MM.1S (cell line): ENCODE measurements at regions not wholly inside any gene's neighbourhood (a gene's known extent, or its start where the extent isn't known, plus 50 kb on each side); places are given as distances from the start of the nearest gene placed in this dataset.
A peak's percentile ranks its signal among the peaks of the same experiment; 100 is the strongest.

ENCODE experiments used
- DNase-seq: peaks from one replicate; pipeline ENCODE4 v3.0.0-alpha.2; 2015
- H2AFZ ChIP-seq: fragments of 300-600 bp; sonication (generic); 2 replicates; pipeline ENCODE4 v1.6.0; 2016; ENCODE audit warnings: antibody characterized with exemption, low read length
- H3F3A ChIP-seq: fragments of 300-600 bp; sonication (generic); 2 replicates; pipeline ENCODE4 v1.6.1; 2016; ENCODE audit warnings: mild to moderate bottlenecking, antibody characterized with exemption, low read length, moderate library complexity, mixed read lengths; ENCODE audit not compliant: insufficient read depth
- H3K27ac ChIP-seq: fragments of 300-600 bp; sonication (generic); 2 replicates; pipeline ENCODE4 v1.5.1; 2016; ENCODE audit warnings: mild to moderate bottlenecking, low read length
- H3K27me3 ChIP-seq: fragments of 300-600 bp; sonication (generic); replicated peaks from 2 replicates; pipeline ENCODE4 v1.6.0; 2016; ENCODE audit warnings: low read length; ENCODE audit not compliant: insufficient read depth
- H3K36me3 ChIP-seq: fragments of 300-600 bp; sonication (generic); replicated peaks from 2 replicates; pipeline ENCODE4 v1.6.1; 2016; ENCODE audit warnings: mild to moderate bottlenecking, low read length, mixed read lengths; ENCODE audit not compliant: insufficient read depth
- H3K4me1 ChIP-seq: fragments of 300-600 bp; sonication (generic); 2 replicates; pipeline ENCODE4 v1.6.1; 2016; ENCODE audit warnings: low read length, mixed read lengths
- H3K4me2 ChIP-seq: fragments of 300-600 bp; sonication (generic); 2 replicates; pipeline ENCODE4 v1.6.0; 2016; ENCODE audit warnings: low read depth, low read length
- H3K4me3 ChIP-seq: fragments of 300-600 bp; sonication (generic); 2 replicates; pipeline ENCODE4 v1.5.1; 2016; ENCODE audit warnings: low read length, mixed read lengths
- H3K79me2 ChIP-seq: fragments of 300-600 bp; sonication (generic); 2 replicates; pipeline ENCODE4 v1.6.1; 2016; ENCODE audit warnings: mixed run types, low read length, mixed read lengths
- H3K9ac ChIP-seq: fragments of 300-600 bp; sonication (generic); 2 replicates; pipeline ENCODE4 v1.6.1; 2016; ENCODE audit warnings: low read length, mixed read lengths
- H3K9me2 ChIP-seq: fragments of 300-600 bp; sonication (generic); replicated peaks from 2 replicates; pipeline ENCODE4 v1.6.1; 2016; ENCODE audit warnings: mild to moderate bottlenecking, low read length, mixed read lengths; ENCODE audit not compliant: insufficient read depth
- H3K9me3 ChIP-seq: fragments of 300-600 bp; sonication (generic); replicated peaks from 2 replicates; pipeline ENCODE4 v1.6.1; 2016; ENCODE audit warnings: mild to moderate bottlenecking, low read length, mixed read lengths; ENCODE audit not compliant: insufficient read depth
- H4K20me1 ChIP-seq: fragments of 300-600 bp; sonication (generic); 2 replicates; pipeline ENCODE4 v1.6.1; 2016; ENCODE audit warnings: mild to moderate bottlenecking, low read length, moderate library complexity, mixed read lengths; ENCODE audit not compliant: insufficient read depth
- EZH2 ChIP-seq: fragments of 300-600 bp; sonication (generic); optimal IDR thresholded peaks from 2 replicates; pipeline ENCODE3; 2017; ENCODE audit warnings: low read depth, mild to moderate bottlenecking, antibody characterized with exemption, low read length, mixed read lengths
- EZH2phosphoT487 ChIP-seq: fragments of 300-600 bp; sonication (generic); IDR thresholded peaks from 2 replicates; pipeline ENCODE4 v1.6.1; 2018; ENCODE audit warnings: antibody characterized with exemption, low read length
- TF ChIP-seq, protein P1 (sequence below): fragments of 300-600 bp; sonication (generic); IDR thresholded peaks from 2 replicates; pipeline ENCODE4 v1.5.1; 2016; ENCODE audit warnings: antibody characterized with exemption, low read length, mixed read lengths

GRCh38 chr13:79709471-79709870 is 228.5 kb downstream of the NDFIP2 start:
- Histone ChIP-seq H3K4me3 (no peak overlapping the region), H2AFZ (no peak overlapping the region), H3K9ac (no peak overlapping the region), H3K4me2 (no peak overlapping the region), H3K79me2 (no peaks in the 10 kb centered on the region), H3K27me3 (no peaks in the 10 kb centered on the region), H3K4me1 (no peaks in the 10 kb centered on the region), H3K9me3 (no peaks in the 10 kb centered on the region), H3K36me3 (no peaks in the 10 kb centered on the region), H3F3A (no peaks in the 10 kb centered on the region), H3K9me2 (no peaks in the 10 kb centered on the region), H4K20me1 (no peaks in the 10 kb centered on the region), H3K27ac (no peak overlapping the region)
- TF ChIP-seq EZH2, result no peak
- TF ChIP-seq, protein P1, sequence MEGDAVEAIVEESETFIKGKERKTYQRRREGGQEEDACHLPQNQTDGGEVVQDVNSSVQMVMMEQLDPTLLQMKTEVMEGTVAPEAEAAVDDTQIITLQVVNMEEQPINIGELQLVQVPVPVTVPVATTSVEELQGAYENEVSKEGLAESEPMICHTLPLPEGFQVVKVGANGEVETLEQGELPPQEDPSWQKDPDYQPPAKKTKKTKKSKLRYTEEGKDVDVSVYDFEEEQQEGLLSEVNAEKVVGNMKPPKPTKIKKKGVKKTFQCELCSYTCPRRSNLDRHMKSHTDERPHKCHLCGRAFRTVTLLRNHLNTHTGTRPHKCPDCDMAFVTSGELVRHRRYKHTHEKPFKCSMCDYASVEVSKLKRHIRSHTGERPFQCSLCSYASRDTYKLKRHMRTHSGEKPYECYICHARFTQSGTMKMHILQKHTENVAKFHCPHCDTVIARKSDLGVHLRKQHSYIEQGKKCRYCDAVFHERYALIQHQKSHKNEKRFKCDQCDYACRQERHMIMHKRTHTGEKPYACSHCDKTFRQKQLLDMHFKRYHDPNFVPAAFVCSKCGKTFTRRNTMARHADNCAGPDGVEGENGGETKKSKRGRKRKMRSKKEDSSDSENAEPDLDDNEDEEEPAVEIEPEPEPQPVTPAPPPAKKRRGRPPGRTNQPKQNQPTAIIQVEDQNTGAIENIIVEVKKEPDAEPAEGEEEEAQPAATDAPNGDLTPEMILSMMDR, result no peak
- TF ChIP-seq EZH2phosphoT487, result no peak
- no peak for DNase-seq

DNA sequence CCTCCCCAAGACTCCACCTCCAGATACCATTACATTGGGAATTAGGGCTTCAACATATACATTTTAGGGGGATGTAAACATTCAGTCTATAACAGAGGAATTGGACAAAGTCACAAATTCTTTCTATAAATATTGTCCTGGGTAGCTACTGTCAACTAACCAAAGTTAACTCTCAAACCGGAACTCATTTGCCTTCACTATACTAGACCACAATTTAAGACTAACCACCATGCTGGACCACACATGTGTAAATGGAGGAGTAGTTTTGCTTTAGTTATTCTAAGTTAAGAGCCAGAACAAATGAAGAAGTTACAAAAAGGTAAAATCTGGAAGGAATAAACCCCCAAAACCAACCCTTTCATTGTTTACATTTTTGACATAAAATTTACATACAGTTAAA is 222.8 kb downstream of the NDFIP2 start:
- Histone ChIP-seq H3K27ac (peak overlapping the region; percentile 29; the same call in 1 of the 2 replicates), H3K9me2 (no peaks in the 10 kb centered on the region), H3K79me2 (no peaks in the 10 kb centered on the region), H2AFZ (no peak overlapping the region), H3K4me2 (peak overlapping the region; percentile 20; the same call in 1 of the 2 replicates), H4K20me1 (no peaks in the 10 kb centered on the region), H3K4me3 (no peak overlapping the region), H3F3A (no peaks in the 10 kb centered on the region), H3K9me3 (no peaks in the 10 kb centered on the region; the same call in 1 of the 2 replicates), H3K4me1 (peaks cover 12% of the 10 kb centered on the region), H3K27me3 (no peaks in the 10 kb centered on the region), H3K9ac (no peak overlapping the region), H3K36me3 (no peaks in the 10 kb centered on the region)
- DNase-seq, result peak; percentile 69
- no peak for TF ChIP-seq EZH2
- TF ChIP-seq, protein P1, result no peak
- TF ChIP-seq EZH2phosphoT487, result no peak

DNA sequence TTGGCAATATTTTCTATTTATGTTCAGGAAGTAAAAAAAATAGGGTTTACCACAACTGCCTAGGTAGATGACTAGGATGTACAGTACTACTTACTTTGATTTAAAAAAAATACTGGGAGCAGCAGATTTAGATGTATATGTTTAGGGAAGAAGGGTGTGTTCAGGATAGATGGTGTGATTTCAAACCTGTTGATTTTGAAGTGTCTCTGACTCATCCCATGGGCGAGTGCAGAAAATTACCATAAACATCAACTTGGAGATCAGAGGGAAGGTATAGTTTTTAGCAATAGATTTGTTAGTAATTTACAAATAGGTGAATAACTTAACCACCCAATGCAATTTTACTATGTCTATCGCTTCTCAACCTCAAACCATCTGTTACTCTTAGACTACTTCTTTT is 214.8 kb downstream of the NDFIP2 start:
- Histone ChIP-seq H3K9me3 (no peaks in the 10 kb centered on the region; the same call in 1 of the 2 replicates), H3K27ac (no peak overlapping the region), H3F3A (no peaks in the 10 kb centered on the region), H3K4me1 (no peaks in the 10 kb centered on the region), H3K79me2 (no peaks in the 10 kb centered on the region), H3K4me3 (no peak overlapping the region), H3K9ac (no peak overlapping the region), H3K36me3 (no peaks in the 10 kb centered on the region), H4K20me1 (no peaks in the 10 kb centered on the region), H3K4me2 (no peak overlapping the region), H2AFZ (no peak overlapping the region), H3K9me2 (no peaks in the 10 kb centered on the region), H3K27me3 (no peaks in the 10 kb centered on the region)
- TF ChIP-seq EZH2, result no peak
- DNase-seq, result no peak

DNA sequence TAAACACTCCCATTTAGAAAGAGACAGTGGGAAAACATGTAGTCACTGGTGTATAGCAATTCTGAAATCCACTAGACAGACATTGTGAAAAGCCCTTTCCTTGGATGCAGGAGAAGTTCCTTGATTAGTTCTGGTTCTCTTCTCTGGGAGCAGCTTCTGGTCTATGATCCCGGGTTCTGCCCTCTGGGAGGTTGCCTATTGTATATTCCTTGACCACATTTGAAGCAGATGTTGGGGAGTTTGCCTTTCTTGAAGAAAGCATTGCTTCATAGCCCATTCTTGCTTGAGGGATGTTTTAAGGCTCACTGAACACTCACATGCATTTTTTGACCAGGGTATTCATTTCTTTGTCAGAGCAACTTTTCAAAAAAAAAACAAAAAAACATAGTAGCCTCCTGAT is 211.9 kb downstream of the NDFIP2 start:
- no peaks in the 10 kb centered on the region for H3K9me3 ChIP-seq
- no peak overlapping the region for H3K4me3 ChIP-seq
- H3K79me2 ChIP-seq, result no peaks in the 10 kb centered on the region
- H3K27ac ChIP-seq, result no peak overlapping the region
- TF ChIP-seq, protein P1, result no peak
- no peak for TF ChIP-seq EZH2
- TF ChIP-seq EZH2phosphoT487, result no peak
- H3F3A ChIP-seq, result no peaks in the 10 kb centered on the region
- no peak overlapping the region for H3K9ac ChIP-seq
- H3K36me3 ChIP-seq, result no peaks in the 10 kb centered on the region
- no peaks in the 10 kb centered on the region for H3K9me2 ChIP-seq
- H2AFZ ChIP-seq, result no peak overlapping the region
- H3K4me2 ChIP-seq, result no peak overlapping the region
- no peak for DNase-seq
- H4K20me1 ChIP-seq, result no peaks in the 10 kb centered on the region
- H3K27me3 ChIP-seq, result no peaks in the 10 kb centered on the region
- H3K4me1 ChIP-seq, result no peaks in the 10 kb centered on the region
